ENCODE measurements at regions not wholly inside any gene's neighbourhood (a gene's known extent, or its start where the extent isn't known, plus 50 kb on each side); places are given as distances from the start of the nearest gene placed in this dataset.

DNA sequence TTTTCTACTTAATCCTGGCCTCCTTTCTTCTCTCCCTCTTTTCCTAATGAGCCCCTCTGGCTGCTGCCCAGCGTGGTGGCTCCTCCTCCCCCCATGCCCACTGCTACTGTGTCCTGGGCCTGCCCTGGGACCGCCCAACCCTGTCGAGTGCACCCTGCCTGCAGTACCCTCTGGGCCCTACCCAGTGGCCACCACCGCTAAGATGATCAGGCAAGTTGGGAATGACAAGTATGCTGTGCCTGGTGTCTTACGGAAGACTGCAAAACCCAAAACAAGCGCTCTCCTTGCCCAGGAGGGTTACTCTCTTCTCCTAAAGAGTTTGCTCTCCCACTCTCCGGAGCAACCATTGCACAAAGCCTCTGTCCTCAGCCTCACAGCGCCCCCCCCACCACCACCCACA, 273.7 kb downstream of the SYK start:
- no peak for TF ChIP-seq CTCF (IDR thresholded peaks at IDR 0.05)
- no peak for TF ChIP-seq ZFX (IDR thresholded peaks at IDR 0.05; ENCODE audit: borderline replicate concordance)

Measured in 22Rv1 (cell line).